Hippocampal formation (tissue), 2 donors: ENCODE measurements at regions not wholly inside any gene's neighbourhood (a gene's known extent, or its start where the extent isn't known, plus 50 kb on each side); places are given as distances from the start of the nearest gene placed in this dataset.

Source experiments
- DNase-seq, 2 donors: peaks; one replicate each; lab custom pipeline; 2025; lab: John Stamatoyannopoulos, UW

DNA sequence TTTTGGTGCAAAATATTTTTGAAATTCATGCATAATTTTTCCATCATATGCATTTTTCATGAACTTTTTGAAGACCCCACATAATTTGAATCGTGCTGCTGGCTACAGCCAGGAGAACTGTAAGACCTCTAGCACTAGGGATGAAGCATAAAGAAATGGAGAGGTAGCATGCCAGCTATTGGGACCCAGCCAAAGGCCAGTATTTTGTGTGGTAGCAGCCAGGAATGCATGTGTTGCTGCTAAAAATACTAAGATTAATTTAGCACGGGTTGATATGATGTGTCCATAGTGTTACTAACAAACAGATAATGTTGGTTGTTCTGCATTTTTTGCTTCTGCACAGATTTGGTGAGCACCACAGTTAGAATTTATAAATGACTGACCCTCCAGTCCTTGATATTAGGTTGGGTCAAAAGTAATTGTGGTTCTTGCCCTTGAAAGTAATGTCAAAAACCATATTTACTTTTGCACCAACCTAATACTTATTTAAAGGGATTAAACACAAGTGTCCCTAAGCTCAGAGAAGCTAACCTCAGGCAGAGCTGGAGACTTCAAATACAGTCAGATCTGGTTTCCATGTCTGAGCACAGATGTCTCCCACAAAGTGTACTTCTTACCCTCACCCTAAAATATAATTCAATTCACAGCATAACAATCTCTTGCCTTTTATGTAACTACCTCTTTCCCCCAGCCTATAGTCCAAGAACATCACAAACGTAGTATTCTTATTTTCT, 54.1 kb upstream of the NPSR1 start:
- DNase-seq, result no peak
